ENCODE measurements at regions not wholly inside any gene's neighbourhood (a gene's known extent, or its start where the extent isn't known, plus 50 kb on each side); places are given as distances from the start of the nearest gene placed in this dataset.

DNA sequence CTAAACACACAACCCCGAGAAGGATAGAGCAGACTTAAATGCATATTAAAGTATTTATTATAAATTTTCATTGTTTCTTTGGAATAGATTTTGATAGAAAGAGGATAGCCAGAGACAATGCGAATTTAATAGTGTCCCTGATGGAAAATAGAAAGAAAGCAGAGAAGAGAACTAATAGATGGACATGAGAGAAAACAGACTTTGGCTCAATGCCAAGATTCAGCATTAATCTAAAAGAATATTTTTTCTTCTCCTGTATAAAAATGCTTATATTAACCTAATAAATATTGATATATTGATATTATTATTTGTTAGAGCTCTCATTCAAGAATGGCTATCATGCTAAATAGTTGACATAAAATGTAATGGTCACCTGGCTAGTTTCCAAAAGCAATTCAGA lies 173.4 kb downstream of the KIF2B start:
- TF ChIP-seq JUND (IDR thresholded peaks at IDR 0.05; ENCODE audit: low read depth, low read length) = no peak
- TF ChIP-seq, protein P1, sequence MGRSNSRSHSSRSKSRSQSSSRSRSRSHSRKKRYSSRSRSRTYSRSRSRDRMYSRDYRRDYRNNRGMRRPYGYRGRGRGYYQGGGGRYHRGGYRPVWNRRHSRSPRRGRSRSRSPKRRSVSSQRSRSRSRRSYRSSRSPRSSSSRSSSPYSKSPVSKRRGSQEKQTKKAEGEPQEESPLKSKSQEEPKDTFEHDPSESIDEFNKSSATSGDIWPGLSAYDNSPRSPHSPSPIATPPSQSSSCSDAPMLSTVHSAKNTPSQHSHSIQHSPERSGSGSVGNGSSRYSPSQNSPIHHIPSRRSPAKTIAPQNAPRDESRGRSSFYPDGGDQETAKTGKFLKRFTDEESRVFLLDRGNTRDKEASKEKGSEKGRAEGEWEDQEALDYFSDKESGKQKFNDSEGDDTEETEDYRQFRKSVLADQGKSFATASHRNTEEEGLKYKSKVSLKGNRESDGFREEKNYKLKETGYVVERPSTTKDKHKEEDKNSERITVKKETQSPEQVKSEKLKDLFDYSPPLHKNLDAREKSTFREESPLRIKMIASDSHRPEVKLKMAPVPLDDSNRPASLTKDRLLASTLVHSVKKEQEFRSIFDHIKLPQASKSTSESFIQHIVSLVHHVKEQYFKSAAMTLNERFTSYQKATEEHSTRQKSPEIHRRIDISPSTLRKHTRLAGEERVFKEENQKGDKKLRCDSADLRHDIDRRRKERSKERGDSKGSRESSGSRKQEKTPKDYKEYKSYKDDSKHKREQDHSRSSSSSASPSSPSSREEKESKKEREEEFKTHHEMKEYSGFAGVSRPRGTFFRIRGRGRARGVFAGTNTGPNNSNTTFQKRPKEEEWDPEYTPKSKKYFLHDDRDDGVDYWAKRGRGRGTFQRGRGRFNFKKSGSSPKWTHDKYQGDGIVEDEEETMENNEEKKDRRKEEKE (IDR thresholded peaks at IDR 0.05) = no peak
- TF ChIP-seq, protein P2, sequence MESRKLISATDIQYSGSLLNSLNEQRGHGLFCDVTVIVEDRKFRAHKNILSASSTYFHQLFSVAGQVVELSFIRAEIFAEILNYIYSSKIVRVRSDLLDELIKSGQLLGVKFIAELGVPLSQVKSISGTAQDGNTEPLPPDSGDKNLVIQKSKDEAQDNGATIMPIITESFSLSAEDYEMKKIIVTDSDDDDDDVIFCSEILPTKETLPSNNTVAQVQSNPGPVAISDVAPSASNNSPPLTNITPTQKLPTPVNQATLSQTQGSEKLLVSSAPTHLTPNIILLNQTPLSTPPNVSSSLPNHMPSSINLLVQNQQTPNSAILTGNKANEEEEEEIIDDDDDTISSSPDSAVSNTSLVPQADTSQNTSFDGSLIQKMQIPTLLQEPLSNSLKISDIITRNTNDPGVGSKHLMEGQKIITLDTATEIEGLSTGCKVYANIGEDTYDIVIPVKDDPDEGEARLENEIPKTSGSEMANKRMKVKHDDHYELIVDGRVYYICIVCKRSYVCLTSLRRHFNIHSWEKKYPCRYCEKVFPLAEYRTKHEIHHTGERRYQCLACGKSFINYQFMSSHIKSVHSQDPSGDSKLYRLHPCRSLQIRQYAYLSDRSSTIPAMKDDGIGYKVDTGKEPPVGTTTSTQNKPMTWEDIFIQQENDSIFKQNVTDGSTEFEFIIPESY (IDR thresholded peaks at IDR 0.05) = no peak
- no peak for TF ChIP-seq CHD1 (IDR thresholded peaks at IDR 0.05; ENCODE audit: low read depth, low read length)
- TF ChIP-seq, protein P3, sequence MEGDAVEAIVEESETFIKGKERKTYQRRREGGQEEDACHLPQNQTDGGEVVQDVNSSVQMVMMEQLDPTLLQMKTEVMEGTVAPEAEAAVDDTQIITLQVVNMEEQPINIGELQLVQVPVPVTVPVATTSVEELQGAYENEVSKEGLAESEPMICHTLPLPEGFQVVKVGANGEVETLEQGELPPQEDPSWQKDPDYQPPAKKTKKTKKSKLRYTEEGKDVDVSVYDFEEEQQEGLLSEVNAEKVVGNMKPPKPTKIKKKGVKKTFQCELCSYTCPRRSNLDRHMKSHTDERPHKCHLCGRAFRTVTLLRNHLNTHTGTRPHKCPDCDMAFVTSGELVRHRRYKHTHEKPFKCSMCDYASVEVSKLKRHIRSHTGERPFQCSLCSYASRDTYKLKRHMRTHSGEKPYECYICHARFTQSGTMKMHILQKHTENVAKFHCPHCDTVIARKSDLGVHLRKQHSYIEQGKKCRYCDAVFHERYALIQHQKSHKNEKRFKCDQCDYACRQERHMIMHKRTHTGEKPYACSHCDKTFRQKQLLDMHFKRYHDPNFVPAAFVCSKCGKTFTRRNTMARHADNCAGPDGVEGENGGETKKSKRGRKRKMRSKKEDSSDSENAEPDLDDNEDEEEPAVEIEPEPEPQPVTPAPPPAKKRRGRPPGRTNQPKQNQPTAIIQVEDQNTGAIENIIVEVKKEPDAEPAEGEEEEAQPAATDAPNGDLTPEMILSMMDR (IDR thresholded peaks at IDR 0.05 in 2 of 3, conservative IDR thresholded peaks at IDR 0.05 in 1 of 3; ENCODE audit: control insufficient read depth in 2 of 3, extremely low read depth in 1 of 3, insufficient read depth in 1 of 3, low read depth in 3 of 3, low read length in 3 of 3) = no peak

Measured in GM12878 (cell line).